ENCODE measurements at regions not wholly inside any gene's neighbourhood (a gene's known extent, or its start where the extent isn't known, plus 50 kb on each side); places are given as distances from the start of the nearest gene placed in this dataset.
"Not testable (repeated sequence)": the region's sequence is repeated elsewhere in the genome, so short reads cannot be mapped to it uniquely, and the experiment has no call there.

DNA sequence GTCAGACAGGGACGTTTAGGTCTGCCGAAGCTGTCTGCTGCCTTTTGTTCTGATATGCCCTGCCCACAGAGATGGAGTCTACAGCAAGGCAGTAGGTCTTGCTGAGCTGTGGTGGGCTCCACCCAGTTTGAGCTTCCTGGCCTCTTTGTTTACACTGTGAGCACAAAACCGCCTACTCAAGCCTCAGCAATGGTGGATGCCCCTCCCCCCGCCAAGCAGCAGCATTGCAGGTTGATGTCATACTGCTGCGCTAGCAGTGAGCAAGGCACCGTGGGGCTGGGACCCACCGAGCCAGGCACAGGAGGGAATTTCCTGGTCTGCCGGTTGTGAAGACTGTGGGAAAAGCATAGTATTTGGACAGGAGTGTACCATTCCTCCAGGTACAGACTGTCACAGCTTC lies 233.1 kb downstream of the ATPSCKMT start:
- not testable (repeated sequence) for DNase-seq

GRCh38 chr5:10015681-10016080 lies 234.0 kb downstream of the ATPSCKMT start:
- DNase-seq = not testable (repeated sequence)

GRCh38 chr5:10009802-10010201 lies 239.9 kb downstream of the ATPSCKMT start:
- no peak for DNase-seq

DNA sequence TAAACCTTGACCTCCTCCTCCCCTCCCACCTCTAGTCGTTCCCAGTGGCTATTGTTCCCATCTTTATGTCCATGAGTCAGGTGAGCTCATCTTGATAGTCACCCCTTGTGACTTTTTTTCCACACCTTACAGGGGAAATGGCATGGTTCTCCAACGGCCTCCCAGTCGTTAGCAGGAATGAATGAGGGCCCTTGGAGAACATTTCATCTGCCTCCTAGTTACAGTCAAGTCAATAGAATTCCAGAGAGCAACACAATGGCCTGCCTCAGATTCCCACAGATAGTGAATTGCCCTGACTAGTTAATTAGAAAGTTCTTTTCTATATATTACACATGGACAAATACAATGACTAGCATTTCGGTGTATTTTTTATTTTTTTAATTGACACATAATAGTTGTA lies 262.6 kb downstream of the ATPSCKMT start:
- DNase-seq = no peak

- DNase-seq = no peak
Observed at GRCh38 chr5:9977070-9977469, 272.6 kb downstream of the ATPSCKMT start.

GRCh38 chr5:9976621-9977020 lies 273.1 kb downstream of the ATPSCKMT start:
- DNase-seq = no peak

GRCh38 chr5:9972059-9972458 lies 277.6 kb downstream of the ATPSCKMT start:
- DNase-seq = no peak

DNA sequence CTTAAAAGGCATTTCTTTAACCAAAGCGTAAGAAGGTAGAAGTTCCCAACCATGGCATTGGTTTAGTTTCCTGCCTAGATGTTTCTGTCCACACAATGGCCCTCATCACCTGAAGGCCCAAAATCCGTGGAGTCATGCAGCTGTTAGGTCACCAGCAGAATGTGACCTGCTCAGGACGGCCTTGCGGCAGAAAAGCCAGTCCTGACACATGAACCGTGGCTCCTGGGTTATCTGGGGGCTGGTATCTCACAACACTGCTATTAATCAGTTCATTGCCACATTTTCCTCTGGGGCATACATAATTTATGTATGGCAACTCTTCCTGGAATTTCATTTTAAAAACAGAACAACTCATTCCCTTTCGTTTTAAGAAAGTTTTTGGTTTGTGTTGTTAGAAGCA lies 278.4 kb downstream of the ATPSCKMT start:
- no peak for DNase-seq

GRCh38 chr5:9958914-9959313 lies 290.8 kb downstream of the ATPSCKMT start:
- no peak for DNase-seq

DNA sequence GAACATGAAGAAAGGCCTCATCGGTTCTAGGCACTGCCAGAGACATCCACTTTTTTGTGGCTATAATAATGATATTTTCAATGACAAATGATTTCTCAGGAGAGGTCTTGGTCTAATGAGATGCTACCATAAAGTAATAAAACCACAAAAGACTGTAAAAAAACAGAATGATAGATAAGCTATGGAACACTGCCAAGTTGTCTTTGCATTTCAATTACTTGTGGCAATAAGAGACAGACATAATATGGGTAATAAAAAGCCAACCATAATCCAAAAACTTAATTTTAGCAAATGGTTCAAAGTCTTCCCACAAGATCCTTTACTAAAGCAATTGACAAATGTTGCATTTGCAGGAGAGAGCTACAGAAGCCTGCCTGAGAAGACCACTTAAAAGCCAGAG lies 292.5 kb downstream of the ATPSCKMT start:
- no peak for DNase-seq

DNA sequence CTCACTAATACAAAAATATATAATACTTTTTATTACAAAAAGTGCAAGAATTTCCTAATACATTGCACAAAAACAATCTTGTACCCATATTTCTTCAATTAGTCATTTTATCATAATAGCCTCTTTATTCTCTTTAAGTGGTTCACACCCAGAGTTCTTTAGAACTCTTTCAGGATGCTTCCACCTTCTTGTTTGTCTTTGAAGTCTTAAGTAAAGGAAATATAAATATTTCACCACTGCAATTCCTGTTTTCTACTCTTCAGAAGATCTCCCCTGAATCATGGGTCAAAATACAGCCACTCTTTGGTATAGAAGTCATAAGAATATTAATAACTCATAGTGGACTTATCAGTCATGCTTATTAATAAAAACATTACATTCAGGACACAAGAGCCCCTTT lies 293.0 kb downstream of the ATPSCKMT start:
- DNase-seq = no peak

DNA sequence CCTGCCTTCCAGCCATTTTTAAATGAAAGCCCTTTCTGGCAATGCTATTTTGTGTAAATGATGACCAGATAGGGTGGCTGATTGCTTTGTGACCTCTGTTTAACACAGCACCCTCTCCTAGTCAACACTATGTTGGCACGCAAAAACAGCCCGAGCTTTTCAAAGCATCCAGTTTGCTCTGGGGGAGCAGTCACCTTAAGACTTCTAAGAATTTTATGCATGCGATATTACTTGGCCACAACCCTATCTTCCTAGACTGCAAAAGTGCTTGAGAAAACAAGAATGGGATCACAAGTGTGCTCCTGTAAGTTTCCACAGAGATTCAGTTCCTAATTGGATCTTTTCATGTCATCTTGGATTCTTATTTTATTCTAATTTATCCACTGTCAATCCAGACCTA lies 294.1 kb downstream of the ATPSCKMT start:
- no peak for DNase-seq

DNA sequence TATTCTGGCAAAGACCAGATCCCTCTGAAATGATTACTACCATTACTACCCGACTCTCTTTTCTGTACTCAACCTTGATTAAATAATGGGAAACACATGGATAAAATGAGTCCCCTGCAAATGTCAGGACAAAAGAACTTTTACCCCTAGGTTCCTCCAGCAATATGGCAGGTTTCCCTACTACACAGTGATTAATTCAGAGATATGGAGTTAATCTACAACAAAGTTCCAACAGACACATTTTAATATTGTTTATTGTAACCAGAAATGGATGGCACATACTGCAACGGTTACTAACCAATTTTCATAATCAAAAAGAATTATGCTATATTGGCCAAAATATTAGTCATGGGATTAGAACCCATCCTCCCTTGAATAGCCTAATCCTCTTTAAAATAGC lies 294.8 kb downstream of the ATPSCKMT start:
- DNase-seq = no peak

GRCh38 chr5:9953691-9954090 lies 296.0 kb downstream of the ATPSCKMT start:
- DNase-seq = no peak

DNA sequence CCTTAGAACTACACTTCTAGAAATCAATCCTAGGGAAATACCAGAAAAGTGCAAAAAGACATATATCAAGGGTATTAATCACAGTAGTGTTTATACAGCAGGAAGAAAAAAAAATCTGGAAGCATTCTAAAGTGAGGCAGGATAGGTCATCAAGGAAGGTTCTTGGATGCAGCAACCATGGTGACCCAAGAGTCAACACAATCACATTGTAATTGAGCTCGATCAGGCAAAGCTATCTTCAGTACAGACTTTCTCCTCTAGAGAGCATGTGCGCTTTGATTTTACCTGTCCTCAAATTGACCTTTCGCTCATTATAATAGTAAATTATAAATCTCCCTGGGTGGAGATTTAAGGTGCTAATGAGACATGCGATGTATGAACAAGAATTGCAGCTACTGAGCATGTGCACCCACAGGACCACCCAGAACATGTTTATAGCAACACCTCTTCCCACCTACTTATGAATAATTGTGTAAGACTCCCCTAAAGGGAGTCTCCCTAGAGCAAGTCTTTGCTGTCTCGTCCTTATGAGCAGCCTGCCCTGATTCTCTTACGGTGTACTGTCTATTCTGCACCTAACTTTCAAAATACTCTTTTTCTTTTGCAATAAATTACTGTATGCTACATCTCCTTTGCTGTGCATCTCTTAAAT lies 297.7 kb downstream of the ATPSCKMT start:
- DNase-seq = no peak

- no peak for DNase-seq
Observed at GRCh38 chr5:9947944-9948343, 301.7 kb downstream of the ATPSCKMT start.

- DNase-seq = no peak
Observed at GRCh38 chr5:9947225-9947714, 302.4 kb downstream of the ATPSCKMT start.

DNA sequence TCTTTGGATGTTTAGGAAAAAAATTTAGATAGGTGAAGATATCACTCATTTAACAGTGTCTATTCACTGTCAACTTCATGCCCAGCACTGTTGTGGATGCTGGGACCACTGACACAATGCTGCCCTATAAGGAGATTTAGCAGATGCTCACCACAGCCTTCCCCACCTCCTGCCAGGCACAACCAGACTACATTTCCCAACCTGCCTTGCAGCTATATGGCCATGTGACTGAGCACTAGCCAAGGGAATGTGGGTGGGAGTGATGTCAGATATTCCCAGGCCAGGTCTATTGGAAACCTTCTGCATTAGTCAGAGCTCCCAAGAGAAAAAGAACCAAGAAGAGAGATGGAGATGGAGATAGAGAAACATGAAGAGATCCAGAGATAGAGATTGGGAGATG lies 302.6 kb upstream of the TAS2R1 start:
- no peak for DNase-seq

DNA sequence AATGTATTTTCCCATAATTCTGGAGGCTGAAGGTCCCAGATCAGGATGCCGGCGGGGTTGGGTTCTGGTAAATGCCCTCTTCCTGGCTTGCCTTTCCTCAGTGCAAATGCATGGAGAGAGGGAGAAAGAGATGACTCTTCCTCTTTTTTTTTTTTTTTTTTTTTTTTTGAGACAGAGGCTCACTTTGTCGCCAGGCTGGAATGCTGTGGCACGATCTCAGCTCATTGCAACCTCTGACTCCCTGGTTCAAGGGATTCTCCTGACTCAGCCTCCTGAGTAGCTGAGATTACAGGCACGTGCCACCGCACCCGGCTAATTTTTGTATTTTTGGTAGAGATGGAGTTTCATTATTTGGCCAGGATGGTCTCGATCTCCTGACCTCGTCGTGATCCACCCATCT lies 300.0 kb upstream of the TAS2R1 start:
- no peak for DNase-seq

DNA sequence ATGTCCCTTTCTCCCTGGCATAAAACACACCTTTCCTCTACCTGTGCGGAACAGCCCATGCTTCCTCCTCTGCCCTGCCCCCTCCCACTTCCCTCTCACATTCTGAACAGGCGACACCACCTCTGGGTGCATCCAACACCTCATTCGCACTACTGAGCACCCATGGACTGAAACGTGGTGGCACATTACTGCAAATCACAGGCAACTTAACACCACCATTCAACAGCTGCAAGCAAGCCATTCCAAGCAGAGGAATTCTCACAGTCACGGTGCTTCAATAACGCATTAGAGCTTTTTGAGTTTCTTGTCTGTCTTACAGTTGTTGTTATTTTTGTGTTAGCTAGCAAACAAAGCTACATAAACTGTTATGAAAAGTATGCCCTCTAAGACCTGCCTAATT lies 298.2 kb upstream of the TAS2R1 start:
- no peak for DNase-seq

DNA sequence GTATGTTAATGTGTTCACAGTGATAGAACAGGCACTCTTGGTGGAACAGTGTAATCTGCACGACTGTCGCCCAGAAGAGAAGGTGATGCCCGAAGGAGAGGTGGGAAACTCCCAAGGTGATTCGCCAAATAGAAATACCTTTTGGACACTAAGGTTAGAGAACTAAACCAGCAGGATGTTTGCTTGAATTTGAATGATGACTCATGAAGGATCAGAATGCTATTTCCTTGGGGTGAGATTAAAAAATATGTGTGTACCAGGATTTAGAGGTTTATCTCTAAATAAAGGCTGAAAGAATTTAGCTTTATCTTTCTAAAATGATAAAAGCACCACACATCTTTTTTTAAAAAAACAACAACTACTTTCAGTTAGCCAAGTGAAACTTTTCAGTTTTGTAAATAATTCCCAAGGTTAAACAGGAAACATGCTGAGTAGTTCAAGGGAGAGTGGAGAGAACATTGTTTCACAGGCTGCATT lies 297.4 kb upstream of the TAS2R1 start:
- DNase-seq = no peak

GRCh38 chr5:9927106-9927505 lies 297.0 kb upstream of the TAS2R1 start:
- DNase-seq = no peak

DNA sequence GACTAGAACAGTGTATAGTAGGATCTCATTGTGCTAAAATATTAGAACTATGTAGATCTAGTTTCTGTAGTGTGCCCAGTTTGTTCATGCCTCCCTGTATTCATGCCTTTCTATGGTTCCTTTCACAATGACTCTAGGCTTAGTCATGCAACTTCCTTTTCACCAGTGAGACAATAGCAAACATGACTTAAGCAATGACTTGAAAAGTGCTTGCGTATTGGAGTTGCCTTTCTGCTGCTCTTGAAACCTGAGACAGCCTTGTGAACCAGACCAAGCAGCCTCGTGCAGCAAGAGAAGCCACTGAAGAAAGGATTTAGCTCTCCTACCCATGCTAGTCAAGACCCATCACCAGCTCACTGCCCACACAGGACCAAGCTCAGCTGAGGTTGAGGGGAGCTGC lies 294.5 kb upstream of the TAS2R1 start:
- no peak for DNase-seq

DNA sequence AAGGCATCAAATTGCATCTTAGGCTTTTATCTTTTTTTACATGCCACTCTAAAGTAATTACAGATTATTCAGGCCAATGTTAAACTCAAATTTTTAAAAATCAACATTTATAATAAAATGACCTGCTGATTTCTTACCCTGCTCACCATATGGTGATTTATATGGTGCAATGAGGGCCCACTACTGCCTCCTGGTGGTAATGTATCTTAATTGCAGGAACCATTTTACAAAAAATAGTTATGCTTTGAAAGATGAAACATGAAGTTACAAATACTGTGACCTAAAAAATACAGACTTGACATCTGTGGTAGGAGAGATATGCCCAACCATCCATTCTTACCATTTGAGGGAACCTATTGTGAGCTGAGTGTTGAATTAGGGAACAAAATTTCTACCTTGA lies 292.6 kb upstream of the TAS2R1 start:
- no peak for DNase-seq

DNA sequence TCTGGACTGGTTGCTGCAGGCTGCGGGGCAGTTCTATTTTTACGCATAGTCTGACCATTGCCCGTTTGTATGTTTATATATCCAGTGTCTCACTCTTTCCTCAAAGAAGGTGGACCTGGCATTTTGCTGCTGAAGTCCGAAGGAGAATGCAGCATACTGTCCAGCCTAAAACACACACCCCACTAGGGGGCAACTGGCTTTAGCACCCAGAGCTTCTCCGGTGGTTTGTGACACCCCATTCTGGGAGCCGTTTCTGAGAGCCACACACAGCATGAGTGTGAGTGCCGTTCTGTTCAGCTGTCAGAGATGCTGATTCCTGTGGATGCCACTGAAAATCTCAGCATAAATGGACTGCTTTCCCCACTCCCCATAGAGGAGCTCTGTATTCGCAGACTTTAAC lies 290.5 kb upstream of the TAS2R1 start:
- no peak for DNase-seq
